GM23248 (cell line): ENCODE measurements at regions not wholly inside any gene's neighbourhood (a gene's known extent, or its start where the extent isn't known, plus 50 kb on each side); places are given as distances from the start of the nearest gene placed in this dataset.
"Not testable (repeated sequence)": the region's sequence is repeated elsewhere in the genome, so short reads cannot be mapped to it uniquely, and the experiment has no call there.

Experiments
- DNase-seq: peaks from one replicate; pipeline ENCODE4 v3.0.0-alpha.2; 2015
- H2AFZ ChIP-seq: fragments of 200-600 bp; sonication (generic); 2 replicates; pipeline ENCODE4 v1.6.1; 2016; ENCODE audit warnings: antibody characterized with exemption
- H3F3A ChIP-seq: fragments of 200-600 bp; sonication (generic); 2 replicates; pipeline ENCODE4 v1.6.1; 2016; ENCODE audit warnings: mild to moderate bottlenecking, antibody characterized with exemption, mixed run types; ENCODE audit not compliant: insufficient read depth
- H3K27ac ChIP-seq: fragments of 200-600 bp; sonication (generic); 2 replicates; pipeline ENCODE4 v1.5.1; 2016; ENCODE audit warnings: mild to moderate bottlenecking
- H3K27me3 ChIP-seq: fragments of 200-600 bp; sonication (generic); replicated peaks from 2 replicates; pipeline ENCODE4 v1.6.1; 2016; ENCODE audit warnings: mild to moderate bottlenecking; ENCODE audit not compliant: insufficient read depth
- H3K36me3 ChIP-seq: fragments of 200-600 bp; sonication (generic); 2 replicates; pipeline ENCODE4 v1.6.1; 2016; ENCODE audit warnings: low read depth, mild to moderate bottlenecking
- H3K4me1 ChIP-seq: fragments of 200-600 bp; sonication (generic); 2 replicates; pipeline ENCODE4 v1.6.1; 2016; ENCODE audit warnings: mild to moderate bottlenecking; ENCODE audit not compliant: insufficient read depth
- H3K4me2 ChIP-seq: fragments of 200-600 bp; sonication (generic); one replicate; pipeline ENCODE4 v1.6.1; 2016; ENCODE audit warnings: mild to moderate bottlenecking; ENCODE audit not compliant: unreplicated experiment
- H3K4me3 ChIP-seq: fragments of 200-600 bp; sonication (generic); 2 replicates; pipeline ENCODE4 v1.5.1; 2016; ENCODE audit warnings: mild to moderate bottlenecking
- H3K79me2 ChIP-seq: fragments of 200-600 bp; sonication (generic); 2 replicates; pipeline ENCODE4 v1.6.1; 2016; ENCODE audit warnings: mild to moderate bottlenecking; ENCODE audit not compliant: insufficient read depth
- H3K9ac ChIP-seq: fragments of 200-600 bp; sonication (generic); 2 replicates; pipeline ENCODE4 v1.6.1; 2016; ENCODE audit warnings: mild to moderate bottlenecking
- H3K9me2 ChIP-seq: fragments of 200-600 bp; sonication (generic); 2 replicates; pipeline ENCODE4 v1.6.1; 2016; ENCODE audit warnings: mixed run types, mild to moderate bottlenecking, moderate library complexity; ENCODE audit not compliant: insufficient read depth
- H3K9me3 ChIP-seq: fragments of 200-600 bp; sonication (generic); one replicate; pipeline ENCODE4 v1.6.1; 2017; ENCODE audit warnings: low read depth
- H4K20me1 ChIP-seq: fragments of 200-600 bp; sonication (generic); 2 replicates; pipeline ENCODE4 v1.6.0; 2016; ENCODE audit not compliant: insufficient read depth
- EZH2 ChIP-seq: fragments of 200-600 bp; sonication (generic); IDR thresholded peaks from 2 replicates; pipeline ENCODE4 v1.6.1; 2018; ENCODE audit warnings: antibody characterized with exemption, mild to moderate bottlenecking; ENCODE audit not compliant: insufficient read depth, poor library complexity, severe bottlenecking
- EZH2phosphoT487 ChIP-seq: fragments of 200-600 bp; sonication (generic); IDR thresholded peaks from 2 replicates; pipeline ENCODE4 v1.6.1; 2018; ENCODE audit warnings: antibody characterized with exemption, moderate library complexity, mild to moderate bottlenecking, low read depth; ENCODE audit not compliant: insufficient read depth
- WGBS, 2 experiments: methylation state at CpG; one replicate each; pipeline ENCODE4 v1.1.6; 2015 to 2017; ENCODE audit warnings: low lambda C conversion rate in 2 of 2, low coverage in 1 of 2; ENCODE audit errors: missing lambda C conversion rate in 2 of 2; 5-methylcytosine and 5-hydroxymethylcytosine counted together
- in situ Hi-C: fragments of 300-500 bp; cut with MboI; formaldehyde crosslinking; loops from 2 replicates; pipeline ENCODE4 v1.15.0; 2020

DNA sequence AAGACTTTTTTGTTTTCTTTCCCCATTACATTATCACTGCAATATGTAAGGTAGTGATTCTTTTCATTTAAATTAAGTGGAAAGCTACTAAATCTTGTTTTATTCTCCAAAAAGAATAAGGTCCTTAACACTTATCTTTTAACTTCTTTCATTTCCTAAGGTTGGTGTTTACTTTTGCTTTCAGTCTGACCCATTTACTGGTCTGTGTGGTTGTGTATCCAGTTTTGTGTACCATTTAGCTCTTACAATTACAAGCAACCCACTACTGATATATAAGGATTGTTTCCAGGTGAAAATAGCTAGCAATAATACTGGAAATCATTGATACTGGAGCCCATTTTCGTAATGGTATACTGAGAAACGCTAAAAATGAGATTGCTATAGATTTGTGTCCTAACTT, 123.1 kb upstream of the CXorf66 start:
- WGBS, 2 experiments: 85 to 97% methylated on average over 2 of the region's 2 CpGs
- no peaks in the 10 kb centered on the region for H3K36me3 ChIP-seq
- H4K20me1 ChIP-seq: no peaks in the 10 kb centered on the region
- no peaks in the 10 kb centered on the region for H3K9me2 ChIP-seq
- H3K27ac ChIP-seq: no peak overlapping the region
- H3F3A ChIP-seq: no peaks in the 10 kb centered on the region
- no peak overlapping the region for H3K4me2 ChIP-seq
- TF ChIP-seq EZH2: no peak
- TF ChIP-seq EZH2phosphoT487: no peak
- H3K79me2 ChIP-seq: no peaks in the 10 kb centered on the region
- H2AFZ ChIP-seq: no peak overlapping the region
- no peaks in the 10 kb centered on the region for H3K9me3 ChIP-seq
- 0 out of 2 replicates have a peak, but pooled peaks cover 5% of the 10 kb centered on the region for H3K27me3 ChIP-seq
- H3K4me1 ChIP-seq: no peaks in the 10 kb centered on the region
- in situ Hi-C loops: no loop called here
- H3K4me3 ChIP-seq: no peak overlapping the region
- H3K9ac ChIP-seq: no peak overlapping the region
- no peak for DNase-seq

DNA sequence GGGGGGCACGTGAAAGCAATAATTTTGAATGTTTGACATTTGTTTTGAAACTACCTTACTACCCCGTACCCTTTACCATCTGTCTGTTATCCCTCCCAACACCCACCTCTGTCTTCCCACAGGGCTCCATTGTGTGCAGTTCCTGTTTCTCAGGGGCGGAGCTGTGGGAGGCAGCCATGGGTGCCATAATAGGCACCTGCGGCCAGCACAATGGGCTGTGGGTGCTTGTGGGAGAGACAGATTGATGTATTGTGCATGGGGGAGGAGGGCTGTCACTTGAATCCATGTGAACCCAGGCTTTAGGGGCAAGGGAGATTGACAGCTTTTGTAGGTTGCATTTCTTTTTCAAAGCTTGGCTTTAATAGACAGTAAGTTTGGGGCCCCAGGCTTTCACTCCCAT, 122.6 kb upstream of the CXorf66 start:
- 48 to 71% methylated on average over 3 to 4 of the region's 4 CpGs for WGBS, 2 experiments
- H3F3A ChIP-seq: no peaks in the 10 kb centered on the region
- H3K4me2 ChIP-seq: no peak overlapping the region
- 0 out of 2 replicates have a peak, but pooled peaks cover 8% of the 10 kb centered on the region for H3K27me3 ChIP-seq
- H3K4me3 ChIP-seq: no peak overlapping the region
- in situ Hi-C loops: no loop called here
- H2AFZ ChIP-seq: no peak overlapping the region
- no peaks in the 10 kb centered on the region for H3K4me1 ChIP-seq
- no peaks in the 10 kb centered on the region for H3K9me3 ChIP-seq
- no peaks in the 10 kb centered on the region for H3K79me2 ChIP-seq
- DNase-seq: no peak
- no peaks in the 10 kb centered on the region for H3K36me3 ChIP-seq
- TF ChIP-seq EZH2 (no peak), EZH2phosphoT487 (no peak)
- no peaks in the 10 kb centered on the region for H3K9me2 ChIP-seq
- no peaks in the 10 kb centered on the region for H4K20me1 ChIP-seq
- no peak overlapping the region for H3K9ac ChIP-seq
- no peak overlapping the region for H3K27ac ChIP-seq

DNA sequence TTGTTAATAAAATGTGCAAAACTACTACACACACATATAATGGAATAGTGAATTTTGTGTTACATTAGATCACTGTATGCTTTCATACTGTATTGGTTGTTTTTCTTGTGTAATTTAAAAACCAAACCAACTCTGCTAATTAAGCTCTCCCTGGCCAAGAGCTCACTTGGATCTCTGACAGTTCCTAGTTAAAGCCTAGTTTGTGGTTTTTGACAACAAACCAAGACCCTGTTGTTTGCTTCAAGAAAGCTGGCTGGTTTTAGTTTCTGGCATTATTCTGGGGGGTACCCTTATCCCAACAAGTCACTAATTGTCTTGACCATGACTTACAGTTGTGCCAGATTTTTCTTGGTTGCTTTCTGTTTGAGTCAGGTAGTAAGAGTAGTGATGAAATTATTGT, 121.4 kb upstream of the CXorf66 start:
- no peaks in the 10 kb centered on the region for H3K4me1 ChIP-seq
- no peak overlapping the region for H3K4me2 ChIP-seq
- no peaks in the 10 kb centered on the region for H3K9me3 ChIP-seq
- no peak for DNase-seq
- H3K9me2 ChIP-seq: no peaks in the 10 kb centered on the region
- no peaks in the 10 kb centered on the region for H3K79me2 ChIP-seq
- 0 out of 2 replicates have a peak, but pooled peaks cover 9% of the 10 kb centered on the region for H3K27me3 ChIP-seq
- no peak overlapping the region for H2AFZ ChIP-seq
- no peaks in the 10 kb centered on the region for H3K36me3 ChIP-seq
- H4K20me1 ChIP-seq: no peaks in the 10 kb centered on the region
- H3K4me3 ChIP-seq: no peak overlapping the region
- no peak for TF ChIP-seq EZH2phosphoT487
- TF ChIP-seq EZH2: no peak
- H3K27ac ChIP-seq: no peak overlapping the region
- no peaks in the 10 kb centered on the region for H3F3A ChIP-seq
- in situ Hi-C loops: no loop called here
- no peak overlapping the region for H3K9ac ChIP-seq

DNA sequence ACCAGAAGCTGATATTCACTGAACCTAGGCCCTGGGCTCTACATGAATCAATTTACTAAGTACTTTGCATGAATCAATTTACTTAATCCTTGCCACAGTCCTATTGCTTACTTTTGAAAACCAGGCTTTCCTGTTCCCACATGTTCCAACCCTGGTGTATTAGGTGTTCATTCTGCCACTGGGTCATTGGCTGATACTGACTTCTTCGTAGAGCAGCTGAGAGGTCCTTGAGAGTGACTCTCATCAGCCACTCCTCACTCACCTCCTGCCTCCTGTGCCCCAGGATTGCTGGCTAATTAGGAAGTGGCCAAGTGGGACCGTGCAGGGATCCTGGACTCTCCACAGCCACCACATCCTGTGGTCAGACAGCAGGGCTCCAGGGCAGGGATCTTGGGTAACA, 109.5 kb upstream of the CXorf66 start:
- not testable (repeated sequence) for H4K20me1 ChIP-seq, H3K9ac ChIP-seq, DNase-seq, H2AFZ ChIP-seq, H3K79me2 ChIP-seq, H3F3A ChIP-seq, H3K4me3 ChIP-seq, H3K27me3 ChIP-seq, H3K36me3 ChIP-seq, H3K27ac ChIP-seq, H3K9me2 ChIP-seq, H3K4me1 ChIP-seq, H3K4me2 ChIP-seq, H3K9me3 ChIP-seq
- in situ Hi-C loops: loop anchor here (25.0 kb wide), 1 partner anchor 587 kb away; no protein-coding TSS in a partner anchor
- WGBS, 2 experiments: no CpG with 5 or more reads among the region's 2 CpGs

DNA sequence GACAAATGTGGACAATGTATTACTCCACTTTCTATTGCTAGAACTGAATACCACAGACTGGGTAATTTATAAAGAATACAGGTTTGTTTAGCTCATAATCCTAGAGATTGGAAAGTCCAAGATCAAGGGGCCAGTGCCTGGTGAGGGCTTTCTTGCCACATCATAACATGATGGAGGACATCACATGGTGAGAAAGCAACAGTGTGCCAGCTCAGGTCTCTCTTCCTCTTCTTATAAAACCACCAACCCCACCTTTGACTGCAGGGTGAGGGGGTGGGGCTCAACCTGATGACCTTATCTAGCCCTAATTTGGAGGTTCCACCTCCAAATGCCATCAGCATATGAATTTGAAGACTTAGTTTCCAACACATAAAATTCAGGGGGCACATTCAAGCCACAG, 105.7 kb upstream of the CXorf66 start:
- Histone ChIP-seq H2AFZ (no peak overlapping the region), H3K4me1 (no peaks in the 10 kb centered on the region), H3K4me2 (no peak overlapping the region), H3K4me3 (no peak overlapping the region), H3K27ac (no peak overlapping the region), H3K27me3 (no peaks in the 10 kb centered on the region), H3K9me3 (no peaks in the 10 kb centered on the region), H3K9me2 (no peaks in the 10 kb centered on the region), H3F3A (no peaks in the 10 kb centered on the region), H3K36me3 (no peaks in the 10 kb centered on the region), H4K20me1 (no peaks in the 10 kb centered on the region), H3K79me2 (no peaks in the 10 kb centered on the region), H3K9ac (no peak overlapping the region)
- in situ Hi-C loops: loop anchor here (25.0 kb wide), 1 partner anchor 591 kb away; no protein-coding TSS in a partner anchor
- DNase-seq: no peak
- no peak for TF ChIP-seq EZH2
